LoVo (cell line): ENCODE measurements at regions not wholly inside any gene's neighbourhood (a gene's known extent, or its start where the extent isn't known, plus 50 kb on each side); places are given as distances from the start of the nearest gene placed in this dataset.

Experiments used
- DNase-seq: peaks from one replicate; pipeline ENCODE4 v3.0.0-alpha.2; 2016; ENCODE audit warnings: low spot score

DNA sequence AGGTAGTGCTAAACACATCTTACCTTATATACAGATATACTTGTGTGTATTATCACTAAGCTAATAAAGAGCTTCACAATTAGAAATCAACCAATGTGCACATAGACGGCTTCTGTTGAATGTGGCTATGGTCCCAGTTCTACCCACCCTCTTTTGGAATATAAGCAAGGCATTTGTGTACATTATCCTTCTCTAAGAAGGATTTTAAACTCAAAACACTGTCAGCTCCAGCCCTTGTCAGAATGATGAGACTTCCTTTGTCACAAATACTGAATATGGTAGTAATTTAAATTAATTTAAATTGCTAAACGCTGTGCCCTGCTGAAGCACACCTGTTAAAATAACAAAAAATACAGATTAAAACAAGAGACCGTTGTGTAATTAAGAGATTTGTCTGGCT, 107.9 kb upstream of the GRAMD2B start:
- DNase-seq, result no peak

DNA sequence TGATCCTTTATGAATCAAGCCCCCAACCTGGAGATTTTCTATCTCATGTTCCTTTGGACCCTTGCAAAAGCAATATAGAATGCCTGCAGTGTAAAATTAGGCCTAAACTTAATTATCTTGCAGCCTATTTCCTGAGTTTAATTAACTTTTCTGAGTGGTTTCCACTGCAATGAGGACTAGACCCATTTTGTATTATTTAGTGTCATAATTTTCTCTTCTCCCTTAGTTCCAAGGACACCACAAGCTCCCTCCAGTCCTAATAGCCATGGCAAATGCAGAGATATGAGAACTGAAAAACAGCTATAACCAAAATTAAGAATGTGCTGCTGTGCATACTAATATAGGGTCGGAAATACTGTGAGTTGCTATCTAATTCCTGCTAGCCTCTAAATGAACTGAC, 90.9 kb upstream of the GRAMD2B start:
- no peak for DNase-seq

DNA sequence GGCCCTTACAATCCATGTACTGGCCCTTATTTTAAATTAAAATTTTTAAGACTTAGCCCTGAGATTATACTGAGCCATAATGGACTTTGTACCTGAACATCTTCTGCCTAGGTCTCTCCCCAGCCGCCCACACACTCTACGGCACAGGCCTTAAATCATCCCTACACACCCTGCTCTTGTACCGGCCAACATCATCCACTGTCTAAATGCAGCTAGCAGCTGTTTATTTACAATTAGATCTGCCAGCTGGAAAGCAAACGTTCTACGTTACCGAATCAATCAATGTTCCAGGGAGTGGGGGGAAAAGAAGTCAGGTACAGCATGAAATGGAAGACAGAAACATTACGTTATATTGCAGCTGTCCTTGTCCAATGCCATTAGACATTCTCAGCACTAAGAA, 88.4 kb upstream of the GRAMD2B start:
- no peak for DNase-seq

DNA sequence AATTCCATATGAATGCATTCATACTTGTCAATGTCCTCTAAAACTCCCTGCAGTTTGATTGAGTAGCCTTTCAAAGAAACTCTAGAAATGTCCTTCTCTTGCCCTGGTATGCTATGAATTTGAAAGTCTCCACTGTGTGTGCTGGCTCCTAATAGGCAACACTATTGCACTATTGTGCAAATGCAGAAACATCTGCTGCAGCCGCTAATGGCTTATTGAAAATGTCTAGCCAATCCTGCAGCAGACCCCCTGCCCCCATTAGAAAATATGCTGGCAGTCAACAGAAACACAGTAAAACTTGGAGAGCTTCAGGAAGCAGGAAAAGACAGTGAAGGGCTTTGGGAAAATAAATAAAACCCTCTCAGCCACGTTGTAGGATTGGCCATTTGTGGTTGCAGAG, 87.3 kb upstream of the GRAMD2B start:
- no peak for DNase-seq

DNA sequence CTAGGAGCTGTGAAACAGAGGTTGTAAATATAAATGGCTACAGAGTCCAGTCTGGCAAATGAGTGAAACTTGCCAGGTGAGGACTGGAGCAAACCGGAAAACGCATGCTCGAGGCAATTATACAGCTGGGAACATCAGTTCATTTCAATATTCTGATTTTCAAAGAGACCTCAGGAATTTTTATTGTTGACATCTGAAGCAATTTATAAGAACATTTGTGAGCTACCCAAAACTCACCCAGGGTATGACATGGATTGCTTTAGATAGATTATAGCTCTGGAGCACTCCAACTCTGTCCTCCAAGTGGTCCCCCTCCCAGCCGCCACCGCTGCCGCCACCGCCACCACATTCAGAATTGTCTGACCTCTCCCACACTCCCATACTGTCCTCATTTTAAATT, 84.6 kb upstream of the GRAMD2B start:
- DNase-seq, result no peak

DNA sequence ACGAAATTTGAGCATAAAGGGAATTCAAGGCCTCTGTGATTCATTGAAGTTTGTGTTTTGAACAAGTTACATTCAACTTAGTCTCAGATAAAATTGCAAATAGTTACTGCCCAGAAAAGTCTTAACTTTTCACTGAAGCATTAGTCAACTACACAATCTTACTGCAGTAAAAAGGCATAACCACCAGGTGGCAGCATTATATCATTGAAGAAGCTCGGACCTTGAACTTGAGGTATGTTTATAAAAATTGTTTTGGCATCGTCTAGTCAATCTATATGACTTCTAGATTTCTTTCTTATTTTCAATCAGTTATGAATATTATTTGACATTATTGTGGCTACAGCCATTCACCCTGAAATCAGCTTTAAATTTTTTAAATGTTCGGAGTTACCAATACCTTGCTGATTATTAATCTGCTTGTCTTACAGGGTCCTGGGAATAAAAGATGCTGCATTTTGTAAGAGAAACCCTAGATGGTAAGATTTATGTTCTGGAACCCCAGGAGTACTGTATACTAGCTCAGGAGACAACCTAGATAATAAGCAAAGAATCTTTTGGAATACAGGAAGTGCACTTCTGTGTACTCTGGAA, 83.9 kb upstream of the GRAMD2B start:
- peak; percentile 77 for DNase-seq

DNA sequence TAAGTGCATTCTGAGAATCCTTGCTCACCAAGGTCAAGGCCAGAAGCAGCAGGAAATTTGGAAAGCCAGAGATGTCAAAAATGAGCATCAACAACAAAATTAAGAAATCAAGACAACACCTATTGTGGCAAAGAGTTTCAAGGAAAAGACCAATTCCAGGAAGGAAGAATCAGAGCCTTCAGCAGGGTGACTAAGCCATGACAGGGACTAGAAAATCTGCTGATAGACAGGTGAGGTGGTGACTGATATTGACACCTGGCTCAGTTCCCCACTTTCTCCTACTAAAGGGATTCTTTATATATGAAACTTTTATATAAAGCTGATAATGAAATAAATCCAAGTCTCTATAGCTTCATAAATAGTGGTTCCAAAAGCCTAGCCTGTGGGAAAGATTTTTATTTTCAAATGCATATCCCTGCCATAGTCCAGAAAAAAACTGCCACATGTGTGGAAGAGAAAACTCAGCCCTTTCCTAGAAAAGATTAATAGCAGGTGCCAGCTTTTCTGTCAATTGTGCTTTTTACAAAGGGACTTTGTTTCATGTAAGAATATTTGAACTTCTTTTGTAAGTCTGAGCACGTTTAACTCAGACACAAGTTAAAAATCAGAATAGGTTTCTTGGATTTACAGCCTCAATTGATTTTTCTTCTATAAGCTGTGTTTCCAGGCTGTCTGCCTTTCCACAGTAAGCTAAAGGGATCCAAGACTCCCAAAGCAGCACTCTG, 81.1 kb upstream of the GRAMD2B start:
- DNase-seq, result no peak

DNA sequence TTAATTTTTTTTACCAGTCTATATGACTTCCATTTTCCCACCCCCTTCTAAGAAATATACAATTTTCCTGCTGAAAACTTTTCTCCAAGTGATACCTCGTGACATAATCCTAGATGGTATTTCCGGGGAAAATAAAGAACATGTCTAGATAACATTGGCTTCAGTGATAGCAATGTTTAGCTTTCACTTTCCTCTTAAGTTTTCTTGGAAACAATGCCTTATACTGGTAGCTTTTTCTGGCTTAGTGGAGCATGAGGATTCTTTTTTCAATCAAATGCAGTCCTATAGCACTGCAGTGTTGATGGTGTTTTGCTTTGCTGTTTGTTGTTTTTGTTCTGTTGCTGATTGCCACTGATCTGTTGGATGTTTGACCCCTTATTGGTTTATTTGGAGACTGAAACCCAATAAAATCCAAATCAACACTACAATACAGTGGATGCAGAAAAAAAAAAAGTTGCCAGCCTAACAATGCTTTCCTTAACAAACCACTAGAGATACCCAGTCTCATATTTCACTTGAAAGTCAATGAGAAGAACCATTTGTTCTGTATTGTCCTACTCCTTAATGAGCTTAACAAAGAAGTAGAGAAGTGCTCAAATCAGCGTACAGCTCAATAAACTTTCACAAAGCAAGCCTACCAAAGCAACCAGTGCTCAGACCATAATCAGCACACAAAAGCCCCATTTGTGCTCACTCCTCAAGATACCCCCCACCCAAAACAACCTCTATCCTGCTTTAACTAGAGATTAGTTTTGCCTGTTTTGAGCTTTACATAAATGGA, 74.2 kb upstream of the GRAMD2B start:
- no peak for DNase-seq

DNA sequence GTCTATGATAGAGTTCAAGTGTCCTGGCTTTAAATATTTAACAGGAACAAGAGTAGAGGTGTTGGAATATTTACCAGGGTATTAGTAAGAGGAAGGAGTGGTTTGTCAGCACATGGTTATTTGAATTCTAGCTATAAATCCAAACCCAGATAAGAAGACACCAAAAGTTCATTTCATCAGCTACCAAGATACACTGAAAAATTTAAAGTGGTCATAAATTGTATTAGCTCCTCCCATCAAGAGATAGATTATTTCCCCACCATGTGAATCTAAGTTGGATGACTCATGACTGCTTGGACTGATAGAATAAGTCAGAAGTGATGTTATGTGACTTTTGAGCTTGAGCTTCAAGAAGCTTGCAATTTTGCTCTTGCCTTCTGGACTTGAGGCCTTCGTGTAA, 72.1 kb upstream of the GRAMD2B start:
- no peak for DNase-seq

DNA sequence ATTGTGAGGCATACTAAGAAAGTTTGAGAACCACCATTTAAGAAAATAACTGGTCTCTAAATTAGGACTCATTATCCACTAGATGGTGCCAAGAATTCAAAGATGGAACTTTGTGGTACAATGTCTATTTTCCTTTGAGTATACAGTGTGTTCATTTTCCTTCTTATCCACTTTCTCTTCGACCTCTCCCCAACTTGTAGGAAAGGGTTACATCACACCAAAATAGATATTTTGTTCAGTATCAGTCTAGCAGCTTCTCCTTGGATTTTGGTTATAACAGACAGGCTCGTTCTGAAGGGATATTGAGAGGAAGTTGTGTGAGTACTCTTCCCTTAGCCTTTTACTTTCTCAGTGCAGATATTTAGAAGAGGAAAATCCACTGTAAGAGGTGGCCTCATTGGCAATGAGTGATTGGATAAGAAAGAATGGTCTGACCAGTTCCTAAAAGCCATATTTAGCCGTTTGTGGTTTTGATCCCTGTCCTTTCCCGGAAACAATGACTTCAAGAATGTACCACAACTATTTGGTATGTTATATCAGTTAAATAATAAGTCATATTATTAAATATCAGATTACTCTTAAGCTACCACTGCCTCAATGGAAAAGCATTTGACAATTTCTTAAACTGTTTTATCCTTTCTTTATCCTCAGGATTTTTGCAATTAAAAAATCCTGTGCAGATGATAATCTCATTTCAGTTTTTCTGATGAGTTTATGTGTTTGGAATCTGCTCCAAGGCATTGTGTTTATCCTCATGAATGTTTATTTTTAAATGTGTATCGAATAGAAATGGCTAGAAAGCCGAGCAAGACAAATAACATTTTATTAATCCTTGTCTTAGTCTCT, 69.0 kb upstream of the GRAMD2B start:
- DNase-seq, result peak; percentile 75

DNA sequence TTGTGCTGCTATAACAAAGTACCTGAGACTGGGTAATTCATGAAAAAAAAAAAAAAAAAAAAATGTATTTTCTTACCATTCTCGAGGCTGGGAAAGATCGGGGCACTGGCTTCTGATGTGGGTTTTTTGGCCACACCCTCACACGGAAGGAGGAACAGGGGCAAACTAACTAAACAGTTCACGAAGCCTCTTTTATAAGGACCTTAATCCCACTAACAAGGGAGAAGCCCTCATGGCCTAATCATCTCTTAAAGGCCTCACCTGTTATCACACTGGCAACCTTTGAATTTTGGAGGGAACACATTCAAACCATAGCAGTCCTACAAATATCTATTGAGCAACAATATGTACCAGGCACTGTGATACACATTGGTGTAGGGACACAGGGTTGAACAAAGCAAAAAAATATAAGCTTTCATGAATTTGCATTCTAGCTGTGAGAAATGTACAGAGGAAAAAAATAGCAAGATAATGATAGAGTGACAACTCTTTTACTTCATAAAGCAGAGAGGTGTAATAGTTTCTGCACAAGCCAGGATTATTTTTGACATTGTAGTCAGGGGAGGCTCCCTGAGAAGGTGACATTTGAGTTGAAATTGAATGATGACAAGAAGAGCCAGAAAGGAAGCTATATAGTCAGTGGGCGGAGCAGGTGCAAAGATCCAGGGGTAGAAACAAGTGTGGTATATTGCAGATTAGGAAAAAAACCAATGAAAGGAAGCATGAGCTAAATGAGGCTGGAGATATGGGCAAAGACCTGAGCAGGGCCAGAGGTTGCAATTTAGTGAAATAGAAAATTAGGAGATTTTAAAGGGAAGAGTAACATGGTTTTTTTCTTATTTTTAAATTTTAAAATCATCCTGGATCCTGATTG, 68.1 kb upstream of the GRAMD2B start:
- peak; percentile 44 for DNase-seq

DNA sequence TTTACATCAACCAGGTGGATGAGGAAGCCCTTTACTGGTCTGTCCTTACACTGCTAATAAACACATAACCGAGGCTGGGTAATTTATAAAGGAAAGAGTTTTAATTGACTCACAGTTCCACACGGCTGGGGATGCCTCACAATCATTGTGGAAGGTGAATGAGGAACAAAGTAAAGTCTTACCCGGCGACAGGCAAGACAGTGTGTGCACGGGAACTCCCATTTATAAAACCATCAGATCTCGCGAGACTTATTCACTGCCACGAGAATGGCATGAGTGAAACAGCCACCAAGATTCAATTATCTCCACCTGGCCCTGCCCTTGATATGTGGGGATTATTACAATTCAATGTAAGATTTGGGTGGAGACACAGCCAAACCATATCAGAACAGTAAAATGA, 67.3 kb upstream of the GRAMD2B start:
- DNase-seq, result no peak

DNA sequence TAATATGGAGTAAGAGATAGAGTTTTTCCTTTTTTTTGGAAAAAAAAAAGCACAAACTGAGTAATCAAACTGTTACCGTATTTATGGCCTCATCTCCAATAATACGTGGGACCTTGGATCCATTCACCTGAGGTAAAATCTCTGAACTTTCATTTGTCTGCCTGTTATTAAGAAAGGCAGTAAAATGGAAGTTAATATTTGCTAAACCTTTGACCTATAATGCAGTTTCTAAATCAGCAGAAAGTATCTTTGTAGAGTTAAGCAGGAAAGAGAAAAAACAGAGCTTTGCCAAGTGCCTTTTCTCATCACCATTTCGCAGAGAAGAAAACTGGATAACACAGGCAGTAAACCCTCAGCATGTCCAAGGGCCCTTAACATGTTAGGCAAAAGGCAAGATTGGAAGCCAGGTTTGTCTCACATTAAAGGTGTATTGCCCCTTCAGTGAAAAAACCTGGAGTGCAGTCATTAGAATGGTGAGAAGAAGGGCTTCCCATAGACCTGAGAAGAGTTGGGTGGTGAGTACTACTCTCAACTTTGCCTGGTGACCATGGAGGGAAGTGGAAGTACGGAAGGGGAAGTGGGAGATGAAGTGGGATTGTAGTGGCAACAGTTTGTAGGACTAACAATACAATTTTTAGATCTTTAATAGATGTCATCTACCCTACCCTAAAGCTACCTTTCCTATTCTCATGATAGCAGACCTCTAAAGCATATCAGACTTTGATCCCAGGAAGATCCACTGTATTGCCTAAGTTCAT, 65.4 kb upstream of the GRAMD2B start:
- no peak for DNase-seq

DNA sequence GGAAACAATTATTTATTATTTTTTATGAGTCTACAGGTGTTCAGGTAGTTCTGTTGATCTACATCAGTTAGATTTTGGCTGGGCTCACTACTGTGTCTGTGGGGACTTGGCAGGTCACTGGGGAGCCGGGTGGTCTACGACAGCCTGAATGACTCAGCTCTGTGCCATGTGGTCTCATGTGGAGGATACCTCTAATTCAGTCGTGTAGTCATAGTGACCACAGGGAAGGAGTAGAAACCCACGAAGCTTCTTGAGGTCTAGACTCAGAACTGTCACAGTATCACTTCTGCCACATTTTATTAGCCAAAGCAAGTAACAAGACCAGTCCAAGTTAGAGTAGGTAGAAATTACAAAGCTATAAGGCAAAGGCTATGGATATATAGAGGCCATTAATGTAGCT, 64.7 kb upstream of the GRAMD2B start:
- no peak for DNase-seq

DNA sequence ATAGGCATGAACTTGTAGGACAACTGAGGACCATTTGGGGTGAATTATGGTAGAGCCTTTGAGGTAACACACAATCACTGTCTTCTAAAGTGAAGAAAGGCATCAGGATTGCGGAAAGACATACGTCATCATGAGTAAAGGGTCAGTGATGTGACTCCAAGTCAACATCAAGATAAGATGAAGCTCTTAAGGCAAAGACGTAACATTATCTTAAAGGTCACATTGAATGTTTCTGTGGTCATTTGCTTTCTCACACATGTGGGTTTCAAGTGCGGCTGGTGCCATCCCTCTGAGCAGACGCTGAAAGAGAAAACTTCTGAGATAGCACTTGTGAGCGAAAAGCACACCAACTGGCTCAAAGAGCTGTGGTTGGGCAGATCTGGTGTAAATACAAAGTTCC, 63.3 kb upstream of the GRAMD2B start:
- DNase-seq, result no peak

DNA sequence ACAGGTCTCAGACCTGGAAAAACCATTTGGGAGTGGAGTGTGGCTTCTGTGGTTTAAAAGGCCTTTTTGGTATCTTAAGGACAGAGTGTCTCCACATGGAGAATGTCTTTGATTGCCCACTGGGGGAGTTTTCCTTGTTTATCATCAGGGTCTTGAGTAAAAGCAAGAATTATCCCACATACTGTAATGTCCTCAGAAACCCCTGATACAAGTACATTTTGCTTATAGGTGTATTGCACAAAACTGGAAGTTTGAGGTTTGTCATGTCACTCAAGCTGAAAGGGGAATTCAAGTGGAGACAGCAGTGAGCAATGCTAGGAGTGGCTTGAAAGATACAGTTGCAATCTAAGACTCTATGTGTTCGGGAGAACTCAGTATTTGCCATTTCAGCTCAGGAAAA, 62.7 kb upstream of the GRAMD2B start:
- DNase-seq, result no peak

DNA sequence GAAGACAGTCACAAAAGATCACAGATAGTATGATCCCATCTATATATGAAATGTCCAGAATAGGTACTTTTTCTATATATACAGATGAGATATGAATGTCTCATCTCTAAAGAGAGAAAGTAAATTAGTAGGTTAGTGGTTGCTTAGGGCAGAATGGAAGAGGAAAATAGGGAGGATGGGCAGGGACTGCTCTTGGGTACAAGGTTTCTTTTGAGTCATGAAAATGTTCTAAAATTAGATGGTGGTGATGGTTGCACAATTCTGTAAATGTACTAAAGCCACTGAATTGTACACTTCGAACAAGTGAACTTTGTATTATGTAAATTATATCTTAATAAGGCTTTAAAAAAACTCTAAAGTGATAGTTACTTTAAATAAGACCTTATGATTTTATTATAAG, 59.6 kb upstream of the GRAMD2B start:
- DNase-seq, result no peak

DNA sequence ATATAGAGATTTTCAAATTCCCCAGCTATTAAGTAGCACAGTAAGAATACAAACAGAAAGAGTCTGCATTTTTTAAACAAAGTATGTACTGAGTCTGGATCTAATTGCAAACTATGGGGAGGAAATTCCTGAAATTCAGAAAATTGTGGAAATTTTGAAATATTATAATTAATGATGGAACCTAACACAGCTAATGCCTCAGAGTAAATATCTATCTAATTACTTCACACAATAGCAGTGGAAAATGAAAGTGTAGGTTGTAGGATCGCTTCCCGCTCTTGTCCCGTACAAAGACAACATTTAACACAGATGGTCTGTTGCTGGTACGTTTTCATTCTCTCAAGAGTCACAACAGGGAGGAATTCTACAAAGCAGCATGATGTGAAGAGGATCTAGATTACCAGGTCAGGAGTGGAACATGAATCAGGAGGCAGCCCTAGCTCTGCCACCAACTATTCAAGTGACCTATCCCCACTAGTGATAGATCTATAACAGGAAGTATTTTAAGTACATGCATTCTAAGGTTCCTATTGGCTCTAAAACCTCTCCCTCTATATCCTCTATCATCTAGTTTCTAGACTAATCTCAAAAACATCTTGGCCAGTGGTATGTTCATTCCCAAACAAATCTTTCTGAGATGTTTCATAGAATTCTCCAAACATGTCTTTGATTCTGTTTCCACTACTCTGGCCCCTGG, 58.9 kb upstream of the GRAMD2B start:
- DNase-seq, result no peak

DNA sequence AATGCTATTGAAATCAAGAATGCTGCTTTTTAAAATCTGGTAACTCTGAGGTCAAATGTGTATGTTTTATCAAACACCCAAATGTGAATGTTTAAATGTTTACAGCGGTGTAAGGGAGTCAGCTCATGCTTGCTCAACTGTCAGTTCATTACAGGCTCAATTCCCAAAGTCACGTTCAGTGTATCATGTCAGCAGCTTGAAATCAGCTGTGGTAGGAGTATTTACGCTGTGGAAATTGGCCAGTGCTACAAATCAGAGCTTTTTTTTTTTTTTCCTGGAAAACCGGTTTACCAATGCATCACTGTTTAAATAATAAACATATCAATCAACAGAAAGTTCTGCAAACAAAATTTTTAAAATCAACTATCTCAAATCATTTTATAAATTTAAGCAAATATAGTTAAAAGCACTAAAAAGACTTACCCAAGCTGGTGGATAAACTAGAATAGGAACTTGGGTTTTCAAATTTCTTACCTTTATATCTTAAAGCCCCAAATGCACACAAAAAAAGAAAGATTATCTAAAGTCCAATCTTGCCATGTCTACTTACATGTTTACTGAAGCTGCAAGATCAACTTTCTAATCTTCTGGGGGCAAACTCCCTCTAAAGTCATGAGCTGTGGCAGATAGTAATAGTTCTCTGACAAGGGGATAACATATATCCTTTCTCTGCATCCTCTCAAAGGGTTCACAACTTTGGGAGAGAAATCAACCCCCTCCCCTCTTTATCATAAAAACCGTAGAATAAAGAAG, 57.6 kb upstream of the GRAMD2B start:
- no peak for DNase-seq
